HCT116 (cell line): ENCODE measurements at regions not wholly inside any gene's neighbourhood (a gene's known extent, or its start where the extent isn't known, plus 50 kb on each side); places are given as distances from the start of the nearest gene placed in this dataset.

ENCODE experiments used
- ATAC-seq: fragments of 200-7000 bp; cut with Tn5 transposase; 2 replicates; pipeline ENCODE4 v1.9.1; 2020; ENCODE audit warnings: mild to moderate bottlenecking, moderate library complexity
- BruUV-seq: library from RNA; stranded (reverse); fragments of 400-500 nt; replicated peaks from 2 replicates; lab custom pipeline; 2021; lab: Mats Ljungman, UMichigan
- CTCF ChIA-PET: fragments of 300-600 bp; sonication (Branson Sonifier 250); formaldehyde crosslinking; loops from one replicate; lab custom pipeline; 2021; ENCODE audit warnings: antibody characterized with exemption; lab: Charles Lee
- POLR2A ChIA-PET: fragments of 300-600, 350-600 bp; sonication (Branson Sonifier 250); formaldehyde crosslinking; loops from one replicate; lab custom pipeline; 2021; ENCODE audit warnings: antibody characterized with exemption; lab: Charles Lee
- RAD21 ChIA-PET, 2 experiments: fragments of 300-600 bp; sonication (Branson Sonifier 250); formaldehyde crosslinking; loops; one replicate each; lab custom pipeline; 2023; ENCODE audit warnings: low total read pairs in 2 of 2; ENCODE audit not compliant: uncharacterized antibody in 2 of 2, unreplicated experiment in 2 of 2, low non-redundant PET in 1 of 2; lab: Charles Lee
- DNase-seq: peaks from one replicate; pipeline ENCODE4 v3.0.0-alpha.2; 2010; ENCODE audit warnings: low read depth, low spot score
- H2AFZ ChIP-seq: fragments of 200-600 bp; shearing (Covaris generic), sonication (generic); 2 replicates; pipeline ENCODE4 v1.6.1; 2017; ENCODE audit warnings: low read depth, mixed run types, mixed read lengths, antibody characterized with exemption, low read length; ENCODE audit not compliant: poor library complexity, severe bottlenecking
- H3K27ac ChIP-seq: 2 replicates; pipeline ENCODE4 v1.5.1; 2012; ENCODE audit warnings: low read depth, low read length
- H3K27me3 ChIP-seq: fragments of 200-600 bp; sonication (generic); 2 replicates; pipeline ENCODE4 v1.6.1; 2016; ENCODE audit warnings: mixed run types, low read length, mixed read lengths; ENCODE audit not compliant: insufficient read depth
- H3K36me3 ChIP-seq, 2 experiments: fragments of 200-500 bp in 1 of 2; fragments of 200-600 bp in 1 of 2; sonication (Bioruptor generic) in 1 of 2; sonication (generic) in 1 of 2; 2 replicates each; pipeline versions ENCODE4 v1.5.1 to v1.6.1; 2014 to 2016; ENCODE audit warnings: low read length in 2 of 2, inconsistent platforms in 1 of 2, mixed read lengths in 1 of 2, mixed run types in 1 of 2; ENCODE audit not compliant: insufficient read depth in 2 of 2, control insufficient read depth in 1 of 2
- H3K4me1 ChIP-seq, 2 experiments: fragments of 200-600 bp in 1 of 2; sonication (generic) in 1 of 2; 2 replicates each; pipeline versions ENCODE4 v1.5.1 to v1.6.1; 2012 to 2017; ENCODE audit warnings: low read length in 2 of 2, inconsistent platforms in 1 of 2, mild to moderate bottlenecking in 1 of 2, mixed read lengths in 1 of 2, mixed run types in 1 of 2, moderate library complexity in 1 of 2; ENCODE audit not compliant: insufficient read depth in 2 of 2, control insufficient read depth in 1 of 2
- H3K4me2 ChIP-seq: fragments of 200-600 bp; sonication (generic); 2 replicates; pipeline ENCODE4 v1.6.1; 2017; ENCODE audit warnings: mixed run types, low read length, mixed read lengths
- H3K4me3 ChIP-seq, 2 experiments: fragments of 200-600 bp in 1 of 2; sonication (generic) in 1 of 2; replicated peaks in 1 of 2; 2 replicates each; pipeline ENCODE4 v1.5.1; 2011 to 2016; ENCODE audit warnings: low read length in 2 of 2, control low read depth in 1 of 2, low read depth in 1 of 2, mild to moderate bottlenecking in 1 of 2, mixed read lengths in 1 of 2, mixed run types in 1 of 2
- H3K79me2 ChIP-seq: fragments of 200-600 bp; sonication (generic); 2 replicates; pipeline ENCODE4 v1.6.1; 2017; ENCODE audit warnings: mild to moderate bottlenecking, mixed run types, low read length, moderate library complexity, mixed read lengths; ENCODE audit not compliant: insufficient read depth
- H3K9ac ChIP-seq: fragments of 200-600 bp; sonication (generic); 2 replicates; pipeline ENCODE4 v1.6.1; 2016; ENCODE audit warnings: low read length, mixed read lengths
- H3K9me2 ChIP-seq: fragments of 200-600 bp; sonication (generic), shearing (Covaris generic); 2 replicates; pipeline ENCODE4 v1.6.1; 2017; ENCODE audit warnings: mixed run types, mild to moderate bottlenecking, moderate library complexity; ENCODE audit not compliant: insufficient read depth
- H3K9me3 ChIP-seq, 2 experiments: fragments of 200-500 bp in 1 of 2; fragments of 200-600 bp in 1 of 2; sonication (Bioruptor generic) in 1 of 2; sonication (generic) in 1 of 2; 2 replicates each; pipeline ENCODE4 v1.6.1; 2014 to 2017; ENCODE audit warnings: low read length in 2 of 2, mixed read lengths in 2 of 2, inconsistent platforms in 1 of 2, low read depth in 1 of 2, mild to moderate bottlenecking in 1 of 2, mixed run types in 1 of 2, moderate library complexity in 1 of 2; ENCODE audit not compliant: control insufficient read depth in 1 of 2, insufficient read depth in 1 of 2
- H4K20me1 ChIP-seq: fragments of 200-600 bp; sonication (generic), shearing (Covaris generic); 2 replicates; pipeline ENCODE4 v1.6.1; 2017; ENCODE audit warnings: mixed run types, mild to moderate bottlenecking, moderate library complexity; ENCODE audit not compliant: insufficient read depth
- CBX3 ChIP-seq: IDR thresholded peaks from 2 replicates; pipeline ENCODE4 v1.6.1; 2012; ENCODE audit warnings: low read depth
- CEBPB ChIP-seq: IDR thresholded peaks from 2 replicates; pipeline ENCODE4 v1.6.1; 2012; ENCODE audit warnings: low read depth
- JUND ChIP-seq: IDR thresholded peaks from 2 replicates; pipeline ENCODE4 v1.6.1; 2012
- RAD21 ChIP-seq: IDR thresholded peaks from 2 replicates; pipeline ENCODE4 v1.6.1; 2012; ENCODE audit warnings: low read depth, mild to moderate bottlenecking
- TCF7L2 ChIP-seq: IDR thresholded peaks from 2 replicates; pipeline ENCODE4 v1.7.0; 2011; ENCODE audit warnings: borderline replicate concordance, inconsistent platforms; ENCODE audit not compliant: insufficient read depth, insufficient read length; ENCODE audit errors: extremely low read depth
- intact Hi-C: fragments of 100-400 bp; cut with micrococcal nuclease; formaldehyde crosslinking; loops from 2 replicates; pipeline ENCODE4 v1.10.0; 2022
- TF ChIP-seq, protein P1 (sequence below): IDR thresholded peaks from 2 replicates; pipeline ENCODE4 v1.6.1; 2012
- TF ChIP-seq, protein P2 (sequence below), 3 experiments: fragments of 200-600 bp in 1 of 3; sonication (generic) in 1 of 3; IDR thresholded peaks in 2 of 3; conservative IDR thresholded peaks in 1 of 3; 2 replicates each; pipeline ENCODE4 v1.5.1; 2012 to 2017; ENCODE audit warnings: low read depth in 2 of 3, low read length in 2 of 3, antibody characterized with exemption in 1 of 3, borderline replicate concordance in 1 of 3, control low read depth in 1 of 3, mild to moderate bottlenecking in 1 of 3, mixed read lengths in 1 of 3, mixed run types in 1 of 3, moderate library complexity in 1 of 3; ENCODE audit not compliant: insufficient read depth in 1 of 3

- ChIA-PET CTCF (no interaction called here), POLR2A (no interaction called here), RAD21 (no interaction called here)
- Histone ChIP-seq H3K4me1 (no peaks in the 10 kb centered on the region), H2AFZ (no peak overlapping the region), H3K36me3 (no peaks in the 10 kb centered on the region), H3K4me3 (no peak overlapping the region), H3K9ac (no peak overlapping the region), H4K20me1 (no peaks in the 10 kb centered on the region), H3K27me3 (no peaks in the 10 kb centered on the region), H3K4me2 (no peak overlapping the region), H3K27ac (no peak overlapping the region), H3K79me2 (no peaks in the 10 kb centered on the region), H3K9me3 (no peaks in the 10 kb centered on the region), H3K9me2 (no peaks in the 10 kb centered on the region)
- no TSS peak for BruUV-seq
- no peak for DNase-seq
- no peak for ATAC-seq
- TF ChIP-seq, protein P1, sequence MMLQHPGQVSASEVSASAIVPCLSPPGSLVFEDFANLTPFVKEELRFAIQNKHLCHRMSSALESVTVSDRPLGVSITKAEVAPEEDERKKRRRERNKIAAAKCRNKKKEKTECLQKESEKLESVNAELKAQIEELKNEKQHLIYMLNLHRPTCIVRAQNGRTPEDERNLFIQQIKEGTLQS = no peak
- TF ChIP-seq JUND (no peak), CEBPB (no peak), TCF7L2 (no peak), CBX3 (no peak), RAD21 (no peak)
- TF ChIP-seq, protein P2, sequence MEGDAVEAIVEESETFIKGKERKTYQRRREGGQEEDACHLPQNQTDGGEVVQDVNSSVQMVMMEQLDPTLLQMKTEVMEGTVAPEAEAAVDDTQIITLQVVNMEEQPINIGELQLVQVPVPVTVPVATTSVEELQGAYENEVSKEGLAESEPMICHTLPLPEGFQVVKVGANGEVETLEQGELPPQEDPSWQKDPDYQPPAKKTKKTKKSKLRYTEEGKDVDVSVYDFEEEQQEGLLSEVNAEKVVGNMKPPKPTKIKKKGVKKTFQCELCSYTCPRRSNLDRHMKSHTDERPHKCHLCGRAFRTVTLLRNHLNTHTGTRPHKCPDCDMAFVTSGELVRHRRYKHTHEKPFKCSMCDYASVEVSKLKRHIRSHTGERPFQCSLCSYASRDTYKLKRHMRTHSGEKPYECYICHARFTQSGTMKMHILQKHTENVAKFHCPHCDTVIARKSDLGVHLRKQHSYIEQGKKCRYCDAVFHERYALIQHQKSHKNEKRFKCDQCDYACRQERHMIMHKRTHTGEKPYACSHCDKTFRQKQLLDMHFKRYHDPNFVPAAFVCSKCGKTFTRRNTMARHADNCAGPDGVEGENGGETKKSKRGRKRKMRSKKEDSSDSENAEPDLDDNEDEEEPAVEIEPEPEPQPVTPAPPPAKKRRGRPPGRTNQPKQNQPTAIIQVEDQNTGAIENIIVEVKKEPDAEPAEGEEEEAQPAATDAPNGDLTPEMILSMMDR (IDR thresholded peaks at IDR 0.05 in 2 of 3, conservative IDR thresholded peaks at IDR 0.05 in 1 of 3; ENCODE audit: borderline replicate concordance in 1 of 3, insufficient read depth in 1 of 3, low read depth in 2 of 3, low read length in 2 of 3) = no peak
- intact Hi-C loops = no loop called here
These were observed 257.9 kb downstream of the THBS2 start for GRCh38 chr6:168995526-168996355.
